ENCODE measurements at regions not wholly inside any gene's neighbourhood (a gene's known extent, or its start where the extent isn't known, plus 50 kb on each side); places are given as distances from the start of the nearest gene placed in this dataset.

GRCh38 chr3:147737376-147737775, 328.2 kb downstream of the ZIC1 start:
- Histone ChIP-seq H3K4me3 (ENCODE audit: low read length) (no peak overlapping the region), H3K36me3 (ENCODE audit: control insufficient read depth, insufficient read depth, low read length) (no peaks in the 10 kb centered on the region), H3K9me3 (replicated peaks; ENCODE audit: control insufficient read depth, low read depth, low read length) (no peaks in the 10 kb centered on the region), H3K4me1 (ENCODE audit: control insufficient read depth, insufficient read depth, low read length) (no peaks in the 10 kb centered on the region), H3K27ac (ENCODE audit: low read length) (no peak overlapping the region), H3K27me3 (ENCODE audit: control insufficient read depth, insufficient read depth, low read length) (no peaks in the 10 kb centered on the region)
- peak; percentile 25 for DNase-seq
- no CpG with 5 or more reads among the region's 1 CpG for WGBS (ENCODE audit: insufficient coverage)

- H3K4me3 ChIP-seq (ENCODE audit: low read length), result no peak overlapping the region
- H3K9me3 ChIP-seq (replicated peaks; ENCODE audit: control insufficient read depth, low read depth, low read length), result no peaks in the 10 kb centered on the region
- no peaks in the 10 kb centered on the region for H3K36me3 ChIP-seq (ENCODE audit: control insufficient read depth, insufficient read depth, low read length)
- no CpG with 5 or more reads among the region's 1 CpG for WGBS (ENCODE audit: insufficient coverage)
- no peaks in the 10 kb centered on the region for H3K4me1 ChIP-seq (ENCODE audit: control insufficient read depth, insufficient read depth, low read length)
- no peak for DNase-seq
- H3K27me3 ChIP-seq (ENCODE audit: control insufficient read depth, insufficient read depth, low read length), result no peaks in the 10 kb centered on the region
- no peak overlapping the region for H3K27ac ChIP-seq (ENCODE audit: low read length)
Observed at GRCh38 chr3:147740928-147741327, 331.8 kb downstream of the ZIC1 start.

GRCh38 chr3:147744967-147745366, 335.8 kb downstream of the ZIC1 start:
- DNase-seq, result no peak
- Histone ChIP-seq H3K4me3 (ENCODE audit: low read length) (no peak overlapping the region), H3K36me3 (ENCODE audit: control insufficient read depth, insufficient read depth, low read length) (no peaks in the 10 kb centered on the region), H3K27ac (ENCODE audit: low read length) (no peak overlapping the region), H3K27me3 (ENCODE audit: control insufficient read depth, insufficient read depth, low read length) (no peaks in the 10 kb centered on the region), H3K9me3 (replicated peaks; ENCODE audit: control insufficient read depth, low read depth, low read length) (no peaks in the 10 kb centered on the region), H3K4me1 (ENCODE audit: control insufficient read depth, insufficient read depth, low read length) (no peaks in the 10 kb centered on the region)
- WGBS (ENCODE audit: insufficient coverage), result 73% methylated on average over 2 of the region's 2 CpGs

GRCh38 chr3:147755310-147755709, 346.1 kb downstream of the ZIC1 start:
- H3K36me3 ChIP-seq (ENCODE audit: control insufficient read depth, insufficient read depth, low read length), result no peaks in the 10 kb centered on the region
- no peak overlapping the region for H3K4me3 ChIP-seq (ENCODE audit: low read length)
- no peak overlapping the region for H3K27ac ChIP-seq (ENCODE audit: low read length)
- no peaks in the 10 kb centered on the region for H3K27me3 ChIP-seq (ENCODE audit: control insufficient read depth, insufficient read depth, low read length)
- no CpG with 5 or more reads among the region's 3 CpGs for WGBS (ENCODE audit: insufficient coverage)
- DNase-seq, result no peak
- H3K4me1 ChIP-seq (ENCODE audit: control insufficient read depth, insufficient read depth, low read length), result peaks cover 6% of the 10 kb centered on the region
- H3K9me3 ChIP-seq (replicated peaks; ENCODE audit: control insufficient read depth, low read depth, low read length), result no peaks in the 10 kb centered on the region

- 85% methylated on average over 1 of the region's 3 CpGs for WGBS (ENCODE audit: insufficient coverage)
- Histone ChIP-seq H3K27ac (ENCODE audit: low read length) (no peak overlapping the region), H3K27me3 (ENCODE audit: control insufficient read depth, insufficient read depth, low read length) (no peaks in the 10 kb centered on the region), H3K4me3 (ENCODE audit: low read length) (no peak overlapping the region), H3K4me1 (ENCODE audit: control insufficient read depth, insufficient read depth, low read length) (peaks cover 6% of the 10 kb centered on the region), H3K9me3 (replicated peaks; ENCODE audit: control insufficient read depth, low read depth, low read length) (no peaks in the 10 kb centered on the region), H3K36me3 (ENCODE audit: control insufficient read depth, insufficient read depth, low read length) (no peaks in the 10 kb centered on the region)
- peak; percentile 25 for DNase-seq
Observed at GRCh38 chr3:147756476-147756875, 347.3 kb downstream of the ZIC1 start.

- peak; percentile 81 for DNase-seq
- WGBS (ENCODE audit: insufficient coverage), result no CpG with 5 or more reads among the region's 3 CpGs
- peaks cover 6% of the 10 kb centered on the region for H3K4me1 ChIP-seq (ENCODE audit: control insufficient read depth, insufficient read depth, low read length)
- H3K9me3 ChIP-seq (replicated peaks; ENCODE audit: control insufficient read depth, low read depth, low read length), result no peaks in the 10 kb centered on the region
- H3K4me3 ChIP-seq (ENCODE audit: low read length), result no peak overlapping the region
- peak overlapping the region; percentile 60 for H3K27ac ChIP-seq (ENCODE audit: low read length)
- H3K36me3 ChIP-seq (ENCODE audit: control insufficient read depth, insufficient read depth, low read length), result no peaks in the 10 kb centered on the region
- H3K27me3 ChIP-seq (ENCODE audit: control insufficient read depth, insufficient read depth, low read length), result no peaks in the 10 kb centered on the region
Observed at GRCh38 chr3:147757866-147758265, 348.7 kb downstream of the ZIC1 start.

- Histone ChIP-seq H3K9me3 (replicated peaks; ENCODE audit: control insufficient read depth, low read depth, low read length) (no peaks in the 10 kb centered on the region), H3K27me3 (ENCODE audit: control insufficient read depth, insufficient read depth, low read length) (no peaks in the 10 kb centered on the region), H3K36me3 (ENCODE audit: control insufficient read depth, insufficient read depth, low read length) (no peaks in the 10 kb centered on the region), H3K4me3 (ENCODE audit: low read length) (no peak overlapping the region), H3K27ac (ENCODE audit: low read length) (peak overlapping the region; percentile 60), H3K4me1 (ENCODE audit: control insufficient read depth, insufficient read depth, low read length) (peaks cover 6% of the 10 kb centered on the region)
- DNase-seq, result peak; percentile 89
- WGBS (ENCODE audit: insufficient coverage), result no CpG with 5 or more reads among the region's 2 CpGs
Observed at GRCh38 chr3:147758771-147759170, 349.6 kb downstream of the ZIC1 start.

- H3K9me3 ChIP-seq (replicated peaks; ENCODE audit: control insufficient read depth, low read depth, low read length), result no peaks in the 10 kb centered on the region
- no peaks in the 10 kb centered on the region for H3K36me3 ChIP-seq (ENCODE audit: control insufficient read depth, insufficient read depth, low read length)
- H3K4me1 ChIP-seq (ENCODE audit: control insufficient read depth, insufficient read depth, low read length), result peaks cover 6% of the 10 kb centered on the region
- H3K27ac ChIP-seq (ENCODE audit: low read length), result peak overlapping the region; percentile 8
- H3K4me3 ChIP-seq (ENCODE audit: low read length), result no peak overlapping the region
- DNase-seq, result peak; percentile 33
- no peaks in the 10 kb centered on the region for H3K27me3 ChIP-seq (ENCODE audit: control insufficient read depth, insufficient read depth, low read length)
- no CpG with 5 or more reads among the region's 1 CpG for WGBS (ENCODE audit: insufficient coverage)
Observed at GRCh38 chr3:147760085-147760484, 350.9 kb downstream of the ZIC1 start.

GRCh38 chr3:147760941-147761340, 351.8 kb downstream of the ZIC1 start:
- no peaks in the 10 kb centered on the region for H3K27me3 ChIP-seq (ENCODE audit: control insufficient read depth, insufficient read depth, low read length)
- no peaks in the 10 kb centered on the region for H3K36me3 ChIP-seq (ENCODE audit: control insufficient read depth, insufficient read depth, low read length)
- H3K9me3 ChIP-seq (replicated peaks; ENCODE audit: control insufficient read depth, low read depth, low read length), result no peaks in the 10 kb centered on the region
- no CpG with 5 or more reads among the region's 2 CpGs for WGBS (ENCODE audit: insufficient coverage)
- no peak overlapping the region for H3K27ac ChIP-seq (ENCODE audit: low read length)
- peak; percentile 51 for DNase-seq
- no peak overlapping the region for H3K4me3 ChIP-seq (ENCODE audit: low read length)
- peaks cover 6% of the 10 kb centered on the region for H3K4me1 ChIP-seq (ENCODE audit: control insufficient read depth, insufficient read depth, low read length)

- H3K4me1 ChIP-seq (ENCODE audit: control insufficient read depth, insufficient read depth, low read length), result no peaks in the 10 kb centered on the region
- no peak overlapping the region for H3K27ac ChIP-seq (ENCODE audit: low read length)
- H3K9me3 ChIP-seq (replicated peaks; ENCODE audit: control insufficient read depth, low read depth, low read length), result no peaks in the 10 kb centered on the region
- no peaks in the 10 kb centered on the region for H3K36me3 ChIP-seq (ENCODE audit: control insufficient read depth, insufficient read depth, low read length)
- no peak overlapping the region for H3K4me3 ChIP-seq (ENCODE audit: low read length)
- no peaks in the 10 kb centered on the region for H3K27me3 ChIP-seq (ENCODE audit: control insufficient read depth, insufficient read depth, low read length)
- DNase-seq, result peak; percentile 52
- no CpG with 5 or more reads among the region's 2 CpGs for WGBS (ENCODE audit: insufficient coverage)
Observed at GRCh38 chr3:147773116-147773630, 364.0 kb downstream of the ZIC1 start.

- WGBS (ENCODE audit: insufficient coverage), result no CpG with 5 or more reads among the region's 2 CpGs
- no peak for DNase-seq
- no peaks in the 10 kb centered on the region for H3K27me3 ChIP-seq (ENCODE audit: control insufficient read depth, insufficient read depth, low read length)
Observed at GRCh38 chr3:147775411-147775810, 366.2 kb downstream of the ZIC1 start.

More at GRCh38 chr3:147775411-147775810, 366.2 kb downstream of the ZIC1 start:
- H3K27ac ChIP-seq (ENCODE audit: low read length), result no peak overlapping the region
- H3K4me3 ChIP-seq (ENCODE audit: low read length), result no peak overlapping the region
- H3K9me3 ChIP-seq (replicated peaks; ENCODE audit: control insufficient read depth, low read depth, low read length), result no peaks in the 10 kb centered on the region
- no peaks in the 10 kb centered on the region for H3K4me1 ChIP-seq (ENCODE audit: control insufficient read depth, insufficient read depth, low read length)
- H3K36me3 ChIP-seq (ENCODE audit: control insufficient read depth, insufficient read depth, low read length), result no peaks in the 10 kb centered on the region
